ENCODE measurements at regions not wholly inside any gene's neighbourhood (a gene's known extent, or its start where the extent isn't known, plus 50 kb on each side); places are given as distances from the start of the nearest gene placed in this dataset.

DNA sequence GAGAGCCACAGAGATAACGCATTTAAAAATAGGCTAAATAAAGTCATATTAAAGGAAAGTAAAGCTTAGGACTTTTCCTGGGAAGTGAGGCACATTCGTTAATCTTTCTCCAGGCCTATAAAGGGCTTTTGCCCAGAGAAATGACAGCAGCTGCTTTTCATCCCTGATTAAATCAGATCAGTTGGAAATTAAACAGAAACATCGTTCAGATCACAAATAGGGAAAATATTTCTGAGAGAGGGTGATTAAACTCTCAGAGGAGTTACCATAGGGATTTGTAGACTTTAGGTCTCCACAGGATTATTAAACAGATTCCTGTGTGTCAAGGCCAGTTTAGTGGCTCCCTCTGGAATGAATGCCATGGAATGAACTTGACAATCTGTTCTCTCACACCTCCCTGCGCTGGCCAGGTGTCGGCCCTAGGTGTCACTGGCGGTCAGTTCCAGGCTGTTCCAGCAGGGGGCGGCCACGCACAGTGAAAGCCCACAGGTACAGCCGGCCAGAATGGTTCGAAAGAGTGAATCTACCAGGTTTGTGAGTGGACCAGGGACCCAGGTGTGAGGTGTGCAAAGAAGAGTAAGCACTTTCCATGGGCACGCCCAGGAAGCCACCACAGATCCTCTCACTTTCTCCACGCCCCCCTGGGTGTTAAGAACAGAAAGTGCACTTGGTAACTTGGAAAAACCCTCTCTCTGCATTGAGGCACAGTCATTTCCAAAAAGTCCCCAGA is 253.0 kb upstream of the RASGRP1 start:
- Mint-ChIP-seq H3K4me3 (peak overlapping the region; percentile 30), H3K27me3 (peaks cover 5% of the 10 kb centered on the region), H3K27ac (no peak overlapping the region), H3K36me3 (ENCODE audit: low read depth) (no peaks in the 10 kb centered on the region), H3K4me1 (ENCODE audit: low read depth) (peaks cover 4% of the 10 kb centered on the region), H3K9me3 (peaks cover under 1% of the 10 kb centered on the region)
- intact Hi-C loops (cut with micrococcal nuclease): loop anchor here (1.0 to 5.0 kb wide), 3 partner anchors 110 to 763 kb away; partner anchors contain the start of gene THBS1

GRCh38 chr15:38818157-38818790 is 253.7 kb upstream of the RASGRP1 start:
- Mint-ChIP-seq H3K4me3 (no peak overlapping the region), H3K4me1 (ENCODE audit: low read depth) (peaks cover 4% of the 10 kb centered on the region), H3K36me3 (ENCODE audit: low read depth) (no peaks in the 10 kb centered on the region), H3K27ac (peak overlapping the region; percentile 9), H3K9me3 (peaks cover 8% of the 10 kb centered on the region), H3K27me3 (peaks cover 5% of the 10 kb centered on the region)
- intact Hi-C loops (cut with micrococcal nuclease): loop anchor here (5.0 kb wide), 1 partner anchor 111 kb away; no protein-coding TSS in a partner anchor

DNA sequence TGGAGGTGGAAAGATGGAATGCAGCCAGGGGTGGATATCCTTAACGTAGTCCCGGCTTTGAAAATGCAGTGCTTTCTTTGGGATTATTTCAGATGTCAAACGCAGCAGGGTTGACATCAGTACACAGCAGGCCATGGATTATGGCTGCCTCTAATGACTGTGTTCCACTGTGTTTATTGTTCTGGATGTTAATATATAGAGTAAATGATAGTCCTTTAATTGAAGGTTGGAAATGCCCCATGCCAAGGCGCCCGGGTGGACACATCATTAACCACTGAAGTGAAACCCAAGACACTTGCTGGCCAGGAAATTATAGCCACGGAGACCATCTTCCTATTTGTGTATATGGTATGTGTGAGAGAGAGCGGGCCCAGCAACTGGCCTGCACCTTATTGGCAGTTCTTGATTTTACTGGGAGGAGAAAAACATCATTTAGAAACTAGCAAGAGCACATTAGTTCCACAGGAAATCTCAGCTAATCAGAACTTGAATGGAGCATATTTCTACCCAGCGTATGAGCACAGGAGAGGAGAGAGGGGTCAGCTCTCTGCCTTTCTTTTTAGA is 254.9 kb upstream of the RASGRP1 start:
- no peak overlapping the region for H3K27ac Mint-ChIP-seq
- intact Hi-C loops (cut with micrococcal nuclease): loop anchor here (5.0 kb wide), 1 partner anchor 112 kb away; no protein-coding TSS in a partner anchor
- peaks cover 5% of the 10 kb centered on the region for H3K27me3 Mint-ChIP-seq
- H3K9me3 Mint-ChIP-seq: peaks cover 8% of the 10 kb centered on the region
- no peak overlapping the region for H3K4me3 Mint-ChIP-seq
- peaks cover 4% of the 10 kb centered on the region for H3K4me1 Mint-ChIP-seq (ENCODE audit: low read depth)
- no peaks in the 10 kb centered on the region for H3K36me3 Mint-ChIP-seq (ENCODE audit: low read depth)

DNA sequence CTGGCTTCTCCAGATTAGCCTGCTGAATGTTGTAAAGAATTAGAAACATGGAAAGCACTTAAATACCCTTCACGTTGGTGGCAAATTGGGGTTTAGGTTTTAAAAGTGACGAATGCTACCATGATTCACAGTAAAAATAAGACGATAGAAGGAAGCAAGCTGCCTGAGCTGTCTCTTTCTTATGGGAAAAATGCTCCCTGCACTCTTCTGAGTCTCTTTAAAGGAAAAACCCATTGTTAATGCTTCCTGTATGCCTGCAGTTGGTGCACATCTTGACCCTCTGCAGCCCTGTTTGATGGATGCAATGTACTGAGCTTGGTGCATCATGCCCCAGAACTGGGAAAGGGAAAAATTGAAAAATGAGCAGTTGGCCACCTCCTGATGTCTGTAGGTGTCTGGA is 258.6 kb upstream of the RASGRP1 start:
- peaks cover 8% of the 10 kb centered on the region for H3K9me3 Mint-ChIP-seq
- intact Hi-C loops (cut with micrococcal nuclease): no loop called here
- H3K27ac Mint-ChIP-seq: no peak overlapping the region
- no peaks in the 10 kb centered on the region for H3K4me1 Mint-ChIP-seq (ENCODE audit: low read depth)
- peaks cover 6% of the 10 kb centered on the region for H3K27me3 Mint-ChIP-seq
- H3K4me3 Mint-ChIP-seq: no peak overlapping the region
- H3K36me3 Mint-ChIP-seq (ENCODE audit: low read depth): no peaks in the 10 kb centered on the region

DNA sequence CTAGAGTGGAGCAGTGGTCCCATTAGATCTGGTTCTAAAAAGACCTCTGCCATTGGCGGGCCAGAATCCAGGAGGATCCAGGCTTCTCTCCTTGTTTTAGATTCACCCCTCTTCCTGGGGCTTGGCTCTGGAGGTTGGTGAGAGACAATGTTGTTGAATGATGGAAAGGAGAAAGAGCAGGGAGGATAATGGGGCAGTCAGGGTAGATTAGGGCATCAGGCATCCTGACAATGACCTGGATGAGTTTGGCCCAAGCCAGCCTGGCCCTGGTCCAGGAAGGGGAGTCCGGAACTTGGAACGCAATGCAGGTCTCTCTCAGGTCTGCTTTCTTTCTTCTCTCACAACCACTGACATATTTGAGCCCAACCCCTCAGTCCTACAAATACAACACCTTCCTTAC is 260.1 kb upstream of the RASGRP1 start:
- Mint-ChIP-seq H3K4me3 (no peak overlapping the region), H3K27me3 (peaks cover 6% of the 10 kb centered on the region)

DNA sequence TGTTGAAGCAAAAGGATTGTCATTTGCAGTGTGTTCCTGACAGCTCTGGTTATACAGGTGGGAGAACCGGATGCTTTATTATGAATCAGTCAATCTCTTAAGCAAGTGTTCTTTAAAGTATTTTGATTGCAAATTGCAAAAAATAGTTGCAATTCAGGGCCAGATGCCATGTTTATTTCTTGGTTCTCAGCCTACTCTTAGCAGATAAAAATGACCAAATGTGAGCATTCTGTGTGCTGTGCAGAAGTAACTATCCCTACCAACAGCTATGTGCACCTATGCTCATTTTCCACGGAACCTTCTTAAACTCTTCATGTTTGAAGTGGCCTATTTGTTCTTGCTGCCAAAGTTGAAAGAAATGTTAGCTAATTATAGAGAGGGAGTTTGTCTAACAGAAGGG is 262.3 kb upstream of the RASGRP1 start:
- intact Hi-C loops (cut with micrococcal nuclease): no loop called here
- H3K4me3 Mint-ChIP-seq: no peak overlapping the region
- H3K27ac Mint-ChIP-seq: no peak overlapping the region
- H3K9me3 Mint-ChIP-seq: peaks cover 8% of the 10 kb centered on the region
- H3K36me3 Mint-ChIP-seq (ENCODE audit: low read depth): no peaks in the 10 kb centered on the region
- H3K4me1 Mint-ChIP-seq (ENCODE audit: low read depth): no peaks in the 10 kb centered on the region
- peaks cover 7% of the 10 kb centered on the region for H3K27me3 Mint-ChIP-seq

More for the DNA sequence above, 260.1 kb upstream of the RASGRP1 start:
- H3K4me1 Mint-ChIP-seq (ENCODE audit: low read depth): no peaks in the 10 kb centered on the region
- H3K36me3 Mint-ChIP-seq (ENCODE audit: low read depth): no peaks in the 10 kb centered on the region
- H3K9me3 Mint-ChIP-seq: peaks cover 8% of the 10 kb centered on the region
- H3K27ac Mint-ChIP-seq: no peak overlapping the region
- intact Hi-C loops (cut with micrococcal nuclease): no loop called here

DNA sequence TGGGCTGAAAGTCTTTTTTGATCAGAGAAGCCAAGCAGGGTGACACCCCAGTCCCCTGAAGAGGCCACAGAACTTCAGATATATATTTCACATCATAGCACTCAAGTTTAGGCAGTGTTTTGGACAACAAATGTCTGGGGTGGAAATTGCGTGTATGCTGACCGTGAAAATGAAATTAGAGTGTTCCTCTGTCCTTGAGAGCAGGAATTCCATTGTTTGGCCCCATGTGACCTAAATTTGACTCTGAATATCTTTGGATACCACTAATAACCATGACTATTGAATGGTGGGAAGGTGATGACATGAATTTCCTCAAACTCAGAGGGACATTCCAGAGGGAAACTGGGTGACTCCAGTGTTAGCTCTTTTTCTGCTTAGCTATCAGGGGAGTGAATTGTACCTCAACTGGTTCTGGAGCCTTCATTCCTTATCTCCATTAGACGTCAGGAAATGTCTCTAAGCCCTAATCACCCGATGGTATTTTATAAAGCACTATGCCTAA is 263.5 kb upstream of the RASGRP1 start:
- peaks cover 7% of the 10 kb centered on the region for H3K27me3 Mint-ChIP-seq
- peaks cover 3% of the 10 kb centered on the region for H3K9me3 Mint-ChIP-seq
- no peaks in the 10 kb centered on the region for H3K4me1 Mint-ChIP-seq (ENCODE audit: low read depth)
- intact Hi-C loops (cut with micrococcal nuclease): no loop called here
- no peak overlapping the region for H3K4me3 Mint-ChIP-seq
- no peak overlapping the region for H3K27ac Mint-ChIP-seq
- H3K36me3 Mint-ChIP-seq (ENCODE audit: low read depth): no peaks in the 10 kb centered on the region

DNA sequence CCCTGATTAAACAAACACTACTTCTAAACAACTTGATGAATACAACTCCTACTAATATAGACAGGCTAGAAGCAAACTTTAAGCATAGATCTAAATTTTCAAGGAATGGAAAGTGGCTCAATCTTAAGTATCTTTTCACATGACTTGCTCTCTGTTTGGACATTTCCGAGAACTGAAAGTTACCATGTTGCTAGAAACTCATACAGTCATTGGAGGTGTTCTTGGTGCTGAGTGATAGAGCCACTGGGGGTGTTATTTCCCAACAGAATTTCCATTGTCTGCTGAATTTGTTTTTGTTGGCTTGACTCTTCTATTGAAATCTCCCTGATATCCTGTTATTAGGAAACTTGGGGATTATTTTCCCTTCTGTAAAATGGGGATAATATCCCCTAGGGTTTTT is 264.5 kb upstream of the RASGRP1 start:
- H3K27me3 Mint-ChIP-seq: peaks cover 7% of the 10 kb centered on the region
- H3K9me3 Mint-ChIP-seq: no peaks in the 10 kb centered on the region
- H3K4me1 Mint-ChIP-seq (ENCODE audit: low read depth): no peaks in the 10 kb centered on the region
- no peak overlapping the region for H3K4me3 Mint-ChIP-seq
- intact Hi-C loops (cut with micrococcal nuclease): no loop called here
- H3K36me3 Mint-ChIP-seq (ENCODE audit: low read depth): no peaks in the 10 kb centered on the region
- no peak overlapping the region for H3K27ac Mint-ChIP-seq

DNA sequence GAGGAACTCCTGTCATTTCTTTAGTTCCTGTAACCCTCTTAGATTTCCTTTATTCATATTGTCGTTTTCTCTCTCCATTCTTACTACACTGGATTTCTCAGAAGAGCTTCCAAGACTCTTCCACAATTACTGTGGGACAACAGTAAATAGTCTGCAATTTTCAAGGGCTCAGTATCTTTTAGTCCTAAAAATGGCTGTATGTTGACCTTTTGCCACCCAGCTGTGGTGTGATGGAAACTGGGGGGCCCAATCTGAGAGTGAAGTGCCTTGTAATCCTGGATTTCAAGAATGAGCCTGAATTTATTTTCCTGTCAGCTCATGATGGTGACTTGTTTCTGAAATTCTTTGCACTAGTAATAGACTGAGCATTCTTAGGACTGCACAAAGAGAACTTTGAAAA is 277.6 kb upstream of the RASGRP1 start:
- no peak overlapping the region for H3K4me3 Mint-ChIP-seq
- intact Hi-C loops (cut with micrococcal nuclease): no loop called here
- peaks cover 1% of the 10 kb centered on the region for H3K27me3 Mint-ChIP-seq
- H3K9me3 Mint-ChIP-seq: peaks cover 16% of the 10 kb centered on the region
- H3K4me1 Mint-ChIP-seq (ENCODE audit: low read depth): peaks cover 13% of the 10 kb centered on the region
- H3K36me3 Mint-ChIP-seq (ENCODE audit: low read depth): no peaks in the 10 kb centered on the region
- H3K27ac Mint-ChIP-seq: no peak overlapping the region

- Mint-ChIP-seq H3K27me3 (no peaks in the 10 kb centered on the region), H3K4me3 (no peak overlapping the region), H3K9me3 (peaks cover 8% of the 10 kb centered on the region), H3K36me3 (ENCODE audit: low read depth) (no peaks in the 10 kb centered on the region), H3K27ac (no peak overlapping the region), H3K4me1 (ENCODE audit: low read depth) (peaks cover 13% of the 10 kb centered on the region)
- intact Hi-C loops (cut with micrococcal nuclease): no loop called here
Measured at GRCh38 chr15:38843051-38843501, 278.5 kb upstream of the RASGRP1 start.

- peaks cover 8% of the 10 kb centered on the region for H3K9me3 Mint-ChIP-seq
- H3K4me3 Mint-ChIP-seq: no peak overlapping the region
- H3K27ac Mint-ChIP-seq: no peak overlapping the region
- intact Hi-C loops (cut with micrococcal nuclease): no loop called here
- H3K27me3 Mint-ChIP-seq: no peaks in the 10 kb centered on the region
- H3K4me1 Mint-ChIP-seq (ENCODE audit: low read depth): peaks cover 13% of the 10 kb centered on the region
- H3K36me3 Mint-ChIP-seq (ENCODE audit: low read depth): no peaks in the 10 kb centered on the region
Measured at GRCh38 chr15:38843736-38844590, 279.3 kb upstream of the RASGRP1 start.

DNA sequence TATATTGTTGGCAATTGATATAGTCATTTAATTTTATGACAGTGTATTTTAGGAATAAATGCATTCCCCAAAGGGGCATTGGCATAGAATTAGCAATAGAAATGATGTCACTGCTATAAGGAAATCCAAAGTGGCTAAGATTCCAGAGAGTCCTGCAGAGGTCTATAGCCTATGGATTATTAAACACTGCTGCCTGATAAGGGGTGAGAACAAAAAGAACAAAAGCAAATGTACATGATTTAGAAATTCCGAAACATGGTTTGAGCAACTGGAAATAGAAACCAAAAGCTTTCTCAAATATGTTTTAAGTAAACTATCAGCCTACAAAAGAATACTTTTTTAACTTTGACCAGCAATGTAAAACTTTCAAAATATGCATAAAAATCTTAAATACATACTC is 280.1 kb upstream of the RASGRP1 start:
- Mint-ChIP-seq H3K4me1 (ENCODE audit: low read depth) (peaks cover 13% of the 10 kb centered on the region), H3K27me3 (peaks cover 2% of the 10 kb centered on the region), H3K27ac (no peak overlapping the region), H3K9me3 (peaks cover 8% of the 10 kb centered on the region), H3K36me3 (ENCODE audit: low read depth) (no peaks in the 10 kb centered on the region), H3K4me3 (no peak overlapping the region)
- intact Hi-C loops (cut with micrococcal nuclease): no loop called here

- H3K27ac Mint-ChIP-seq: no peak overlapping the region
- peaks cover under 1% of the 10 kb centered on the region for H3K9me3 Mint-ChIP-seq
- H3K4me3 Mint-ChIP-seq: no peak overlapping the region
- H3K4me1 Mint-ChIP-seq (ENCODE audit: low read depth): peaks cover 13% of the 10 kb centered on the region
- no peaks in the 10 kb centered on the region for H3K36me3 Mint-ChIP-seq (ENCODE audit: low read depth)
- H3K27me3 Mint-ChIP-seq: peaks cover 2% of the 10 kb centered on the region
- intact Hi-C loops (cut with micrococcal nuclease): no loop called here
Measured at GRCh38 chr15:38846346-38846745, 281.7 kb upstream of the RASGRP1 start.

All from dendritic cell treated with granulocyte-macrophage colony-stimulating factor and Interleukin-4, amounts not matched to agents 40 ng/mL and 50 ng/mL, for 4 days (primary cell).